HUES48 (cell line): ENCODE measurements at regions not wholly inside any gene's neighbourhood (a gene's known extent, or its start where the extent isn't known, plus 50 kb on each side); places are given as distances from the start of the nearest gene placed in this dataset.

Experiments used
- H3K27ac ChIP-seq: one replicate; pipeline ENCODE4 v1.7.0; 2013; ENCODE audit warnings: low read depth, low read length, inconsistent platforms
- H3K27me3 ChIP-seq: 2 replicates; pipeline ENCODE4 v1.6.1; 2013; ENCODE audit warnings: mild to moderate bottlenecking, low read length; ENCODE audit not compliant: control insufficient read depth, insufficient read depth
- H3K36me3 ChIP-seq: 2 replicates; pipeline ENCODE4 v1.6.1; 2013; ENCODE audit warnings: low read length; ENCODE audit not compliant: control insufficient read depth, insufficient read depth
- H3K4me1 ChIP-seq: 2 replicates; pipeline ENCODE4 v1.6.1; 2013; ENCODE audit warnings: mild to moderate bottlenecking, low read length; ENCODE audit not compliant: control insufficient read depth, insufficient read depth
- H3K4me3 ChIP-seq: 2 replicates; pipeline ENCODE4 v1.5.1; 2013; ENCODE audit warnings: mild to moderate bottlenecking, low read depth, low read length
- H3K9ac ChIP-seq: 2 replicates; pipeline ENCODE4 v1.6.1; 2013; ENCODE audit warnings: mild to moderate bottlenecking, low read depth, low read length, moderate library complexity
- H3K9me3 ChIP-seq: 2 replicates; pipeline ENCODE4 v1.6.1; 2013; ENCODE audit warnings: low read length; ENCODE audit not compliant: control insufficient read depth, insufficient read depth

DNA sequence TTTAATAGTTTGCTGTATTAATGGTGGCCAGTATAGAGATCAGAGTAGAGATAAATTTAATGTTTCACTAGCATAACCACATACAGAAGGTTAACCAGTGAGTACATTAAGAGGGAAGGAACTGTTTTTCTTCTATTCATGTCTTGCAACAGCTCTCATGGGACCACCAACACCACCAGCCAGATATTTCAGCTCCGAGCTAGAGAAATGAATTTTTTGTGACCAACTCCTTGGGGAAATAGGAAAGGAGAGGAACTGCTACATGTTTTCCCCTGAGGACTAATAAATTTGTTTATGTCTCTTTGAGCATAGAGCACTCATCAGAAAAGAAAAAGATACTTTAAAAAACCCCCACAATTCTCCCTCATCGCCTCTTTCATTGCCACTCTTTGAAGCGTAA, 247.5 kb downstream of the MBNL1 start:
- no peak overlapping the region for H3K9ac ChIP-seq
- H3K36me3 ChIP-seq = no peaks in the 10 kb centered on the region
- peaks cover 33% of the 10 kb centered on the region for H3K4me1 ChIP-seq
- no peak overlapping the region for H3K4me3 ChIP-seq
- no peaks in the 10 kb centered on the region for H3K9me3 ChIP-seq
- H3K27me3 ChIP-seq = no peaks in the 10 kb centered on the region
- no peak overlapping the region for H3K27ac ChIP-seq

GRCh38 chr3:152517502-152517901, 248.8 kb downstream of the MBNL1 start:
- Histone ChIP-seq H3K9me3 (no peaks in the 10 kb centered on the region), H3K36me3 (no peaks in the 10 kb centered on the region), H3K9ac (no peak overlapping the region), H3K27ac (peak overlapping the region; percentile 54), H3K4me1 (peaks cover 33% of the 10 kb centered on the region), H3K27me3 (no peaks in the 10 kb centered on the region), H3K4me3 (0 out of 2 replicates have a peak overlapping the region, but pooled peaks have one; percentile 6)

DNA sequence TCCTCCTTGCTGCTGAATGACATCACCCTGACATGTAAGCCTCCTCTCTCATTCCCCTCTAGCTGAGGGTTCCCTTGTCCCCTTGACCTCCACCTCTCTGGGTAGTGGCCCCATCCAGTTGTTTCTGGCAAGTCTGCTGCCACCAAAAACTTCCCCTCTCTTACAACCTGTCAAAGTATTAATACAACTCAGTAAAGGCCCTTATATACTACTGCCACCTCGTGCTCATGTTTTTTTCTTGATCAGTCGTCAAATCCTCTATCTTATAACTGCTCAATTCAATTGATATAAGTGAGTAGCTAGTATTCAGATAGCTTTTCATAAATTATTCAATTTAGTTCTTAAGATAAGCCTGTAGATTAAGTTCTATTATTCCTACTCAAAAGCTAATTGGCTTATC, 249.6 kb downstream of the MBNL1 start:
- no peaks in the 10 kb centered on the region for H3K36me3 ChIP-seq
- H3K9me3 ChIP-seq = no peaks in the 10 kb centered on the region
- peaks cover 33% of the 10 kb centered on the region for H3K4me1 ChIP-seq
- no peak overlapping the region for H3K27ac ChIP-seq
- H3K27me3 ChIP-seq = no peaks in the 10 kb centered on the region
- H3K9ac ChIP-seq = no peak overlapping the region
- no peak overlapping the region for H3K4me3 ChIP-seq

GRCh38 chr3:152519376-152519775, 250.6 kb downstream of the MBNL1 start:
- no peaks in the 10 kb centered on the region for H3K27me3 ChIP-seq
- no peaks in the 10 kb centered on the region for H3K36me3 ChIP-seq
- H3K4me3 ChIP-seq = no peak overlapping the region
- H3K27ac ChIP-seq = no peak overlapping the region
- peaks cover 33% of the 10 kb centered on the region for H3K4me1 ChIP-seq
- H3K9ac ChIP-seq = no peak overlapping the region
- H3K9me3 ChIP-seq = no peaks in the 10 kb centered on the region

DNA sequence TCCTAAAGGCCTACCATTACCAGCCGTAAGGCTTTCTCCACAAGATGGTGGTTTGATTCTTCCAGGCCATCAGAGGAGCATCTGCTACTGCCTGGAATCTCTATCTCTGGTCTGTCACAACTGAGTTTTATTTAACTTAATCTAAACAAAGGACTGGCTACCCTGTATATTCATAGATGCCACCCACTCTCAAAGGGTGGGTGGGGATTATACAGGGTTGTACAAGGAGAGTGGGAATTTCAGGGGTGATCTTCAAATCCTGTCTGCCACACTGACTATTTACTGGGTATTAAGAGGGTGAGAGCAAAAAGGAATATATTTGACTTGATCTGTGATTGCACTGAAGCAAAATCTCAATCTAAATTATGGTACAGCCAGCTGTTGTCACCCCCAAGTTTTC, 253.3 kb downstream of the MBNL1 start:
- no peaks in the 10 kb centered on the region for H3K27me3 ChIP-seq
- peaks cover 11% of the 10 kb centered on the region for H3K4me1 ChIP-seq
- H3K9ac ChIP-seq = no peak overlapping the region
- H3K36me3 ChIP-seq = no peaks in the 10 kb centered on the region
- no peak overlapping the region for H3K4me3 ChIP-seq
- no peak overlapping the region for H3K27ac ChIP-seq
- H3K9me3 ChIP-seq = no peaks in the 10 kb centered on the region

DNA sequence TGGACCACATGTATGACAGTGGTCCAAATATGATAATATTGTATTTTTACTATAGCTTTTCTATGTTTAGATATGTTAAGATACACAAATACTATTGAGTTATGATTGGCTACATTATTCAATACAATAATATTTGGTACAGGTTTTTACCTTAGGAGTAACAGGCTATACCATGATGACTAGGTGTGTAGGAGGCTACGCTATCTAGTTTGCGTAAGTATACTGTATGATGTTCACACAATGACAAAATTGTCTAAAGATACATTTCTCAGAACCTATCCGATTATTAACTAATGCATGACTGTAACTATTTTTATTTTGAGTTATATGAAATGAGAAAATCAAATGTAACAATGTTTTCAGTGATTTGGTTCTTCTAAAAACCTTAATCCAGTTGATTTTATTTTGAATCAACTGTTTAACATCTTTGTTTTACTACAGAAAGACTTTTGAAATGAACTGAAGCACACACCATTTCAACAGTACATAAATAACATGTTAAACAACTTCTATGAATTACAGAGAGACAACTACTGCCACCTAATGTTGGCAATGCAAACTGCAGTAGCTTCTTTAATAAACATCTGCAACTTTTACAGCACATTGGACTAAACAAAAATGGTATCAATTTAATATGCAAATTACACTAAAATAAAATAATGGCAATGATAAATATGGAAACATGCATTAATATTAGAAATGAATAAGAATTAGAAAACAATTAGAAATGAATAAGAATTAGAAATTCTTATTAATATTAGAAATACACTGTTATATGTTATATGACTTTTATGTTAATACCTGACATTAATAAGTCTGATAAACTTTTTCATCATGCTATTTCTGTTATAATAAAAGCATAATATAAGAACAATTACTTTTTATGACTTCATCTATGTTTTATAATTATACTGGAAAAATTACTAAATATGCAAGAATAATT, 255.7 kb downstream of the MBNL1 start:
- H3K9me3 ChIP-seq = no peaks in the 10 kb centered on the region
- no peaks in the 10 kb centered on the region for H3K27me3 ChIP-seq
- H3K4me3 ChIP-seq = no peak overlapping the region
- H3K36me3 ChIP-seq = no peaks in the 10 kb centered on the region
- H3K9ac ChIP-seq = no peak overlapping the region
- no peak overlapping the region for H3K27ac ChIP-seq
- no peaks in the 10 kb centered on the region for H3K4me1 ChIP-seq

DNA sequence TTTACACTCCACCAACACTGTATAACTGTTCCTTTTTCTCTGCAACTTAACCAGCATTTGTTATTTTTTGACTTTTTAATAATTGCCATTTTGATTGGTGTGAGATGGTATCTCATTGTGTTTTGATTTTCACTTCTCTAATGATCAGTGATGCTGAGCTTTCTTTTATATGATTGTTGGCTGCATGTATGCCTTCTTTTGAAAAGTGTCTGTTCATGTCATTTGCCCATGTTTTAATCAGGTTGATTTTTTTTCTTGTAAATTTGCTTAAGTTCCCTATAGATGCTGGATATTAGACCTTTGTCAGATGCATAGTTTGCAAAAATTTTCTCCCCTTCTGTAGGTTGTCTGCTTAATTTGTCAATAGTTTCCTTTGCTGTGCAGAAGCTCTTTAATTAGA, 263.0 kb downstream of the MBNL1 start:
- H3K4me1 ChIP-seq = no peaks in the 10 kb centered on the region
- H3K9me3 ChIP-seq = no peaks in the 10 kb centered on the region
- no peaks in the 10 kb centered on the region for H3K36me3 ChIP-seq
- H3K27ac ChIP-seq = no peak overlapping the region
- H3K4me3 ChIP-seq = no peak overlapping the region
- no peaks in the 10 kb centered on the region for H3K27me3 ChIP-seq
- H3K9ac ChIP-seq = no peak overlapping the region

DNA sequence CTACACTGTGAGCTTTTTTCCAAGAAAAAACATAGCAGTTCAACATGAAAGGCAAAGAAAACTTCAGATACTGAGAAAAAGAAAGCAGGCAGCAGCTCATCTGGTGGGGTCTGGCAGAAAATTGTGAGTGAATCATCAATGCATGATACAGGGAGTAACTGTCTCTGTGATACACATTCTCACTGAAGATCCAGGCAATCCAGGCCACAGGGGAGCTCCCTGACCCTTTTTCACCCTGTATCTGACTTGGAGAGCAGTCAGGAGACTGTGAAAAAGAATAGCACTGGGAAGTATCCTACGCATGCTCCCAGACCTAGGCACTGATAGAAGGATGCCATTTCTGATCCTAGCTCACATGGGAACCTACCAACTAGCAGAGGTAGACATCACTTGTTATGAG, 269.8 kb downstream of the MBNL1 start:
- H3K9ac ChIP-seq = no peak overlapping the region
- H3K4me3 ChIP-seq = no peak overlapping the region
- H3K9me3 ChIP-seq = no peaks in the 10 kb centered on the region
- H3K4me1 ChIP-seq = no peaks in the 10 kb centered on the region
- no peaks in the 10 kb centered on the region for H3K36me3 ChIP-seq
- no peak overlapping the region for H3K27ac ChIP-seq
- no peaks in the 10 kb centered on the region for H3K27me3 ChIP-seq

- H3K4me3 ChIP-seq = no peak overlapping the region
- H3K9ac ChIP-seq = no peak overlapping the region
- no peaks in the 10 kb centered on the region for H3K4me1 ChIP-seq
- H3K27me3 ChIP-seq = no peaks in the 10 kb centered on the region
- H3K9me3 ChIP-seq = no peaks in the 10 kb centered on the region
- H3K27ac ChIP-seq = no peak overlapping the region
- H3K36me3 ChIP-seq = no peaks in the 10 kb centered on the region
These were observed 270.5 kb downstream of the MBNL1 start for GRCh38 chr3:152539191-152539764.

DNA sequence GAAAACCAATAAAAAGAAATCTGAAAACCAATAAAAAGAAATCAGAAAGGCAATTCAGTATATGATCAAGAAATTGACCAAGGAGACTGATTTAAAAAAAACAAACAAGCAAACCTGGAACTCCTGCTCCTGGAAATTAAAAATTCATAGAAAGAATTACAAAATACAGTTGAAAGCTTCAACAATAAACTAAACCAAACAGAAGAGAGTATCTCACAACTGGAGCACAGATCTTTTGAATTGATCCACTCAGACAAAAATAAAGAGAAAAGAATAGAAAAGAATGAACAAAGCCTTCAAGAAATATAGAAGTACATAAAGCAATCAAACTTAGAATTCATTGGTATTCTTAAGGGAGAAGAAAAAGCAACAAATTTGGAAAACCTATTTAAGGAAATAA, 271.4 kb downstream of the MBNL1 start:
- Histone ChIP-seq H3K4me1 (no peaks in the 10 kb centered on the region), H3K27ac (no peak overlapping the region), H3K9ac (no peak overlapping the region), H3K4me3 (no peak overlapping the region), H3K36me3 (no peaks in the 10 kb centered on the region), H3K27me3 (no peaks in the 10 kb centered on the region), H3K9me3 (no peaks in the 10 kb centered on the region)

DNA sequence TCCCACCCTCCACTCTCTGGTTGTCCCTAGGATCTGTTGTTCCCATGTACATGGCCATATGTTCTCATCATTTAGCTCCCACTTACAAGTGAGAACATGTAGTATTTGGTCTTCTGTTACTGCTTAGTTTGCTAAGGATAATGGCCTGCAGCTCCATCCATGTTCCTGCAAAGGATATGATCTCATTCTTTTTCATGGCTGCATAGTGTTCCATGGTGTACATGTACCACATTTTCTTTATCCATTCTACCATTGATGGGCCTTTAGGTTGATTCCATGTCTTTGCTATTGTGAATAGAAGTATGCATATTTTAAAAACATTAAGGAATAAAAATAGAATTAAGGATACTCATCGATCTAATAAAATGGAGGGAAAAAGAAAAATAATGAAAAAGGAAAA, 278.4 kb downstream of the MBNL1 start:
- Histone ChIP-seq H3K27me3 (no peaks in the 10 kb centered on the region), H3K4me3 (no peak overlapping the region), H3K9ac (no peak overlapping the region), H3K27ac (no peak overlapping the region), H3K36me3 (no peaks in the 10 kb centered on the region), H3K9me3 (no peaks in the 10 kb centered on the region), H3K4me1 (no peaks in the 10 kb centered on the region)
